HepG2 (cell line): ENCODE measurements at regions not wholly inside any gene's neighbourhood (a gene's known extent, or its start where the extent isn't known, plus 50 kb on each side); places are given as distances from the start of the nearest gene placed in this dataset.

Experiments
- RXRA ChIP-seq: sonication (generic); formaldehyde crosslinking; IDR thresholded peaks from 2 replicates; pipeline ENCODE4 v1.5.1; 2020; ENCODE audit warnings: missing genetic modification reagents
- TF ChIP-seq, protein P1 (sequence below): sonication (generic); formaldehyde crosslinking; IDR thresholded peaks from 2 replicates; pipeline ENCODE4 v1.5.0; 2020; ENCODE audit warnings: mild to moderate bottlenecking, missing genetic modification reagents, moderate library complexity
- TF ChIP-seq, protein P2 (sequence below): sonication (generic); formaldehyde crosslinking; conservative IDR thresholded peaks from 2 replicates; pipeline ENCODE4 v1.8.0; 2022; ENCODE audit warnings: low read depth, missing genetic modification reagents

- TF ChIP-seq, protein P1, sequence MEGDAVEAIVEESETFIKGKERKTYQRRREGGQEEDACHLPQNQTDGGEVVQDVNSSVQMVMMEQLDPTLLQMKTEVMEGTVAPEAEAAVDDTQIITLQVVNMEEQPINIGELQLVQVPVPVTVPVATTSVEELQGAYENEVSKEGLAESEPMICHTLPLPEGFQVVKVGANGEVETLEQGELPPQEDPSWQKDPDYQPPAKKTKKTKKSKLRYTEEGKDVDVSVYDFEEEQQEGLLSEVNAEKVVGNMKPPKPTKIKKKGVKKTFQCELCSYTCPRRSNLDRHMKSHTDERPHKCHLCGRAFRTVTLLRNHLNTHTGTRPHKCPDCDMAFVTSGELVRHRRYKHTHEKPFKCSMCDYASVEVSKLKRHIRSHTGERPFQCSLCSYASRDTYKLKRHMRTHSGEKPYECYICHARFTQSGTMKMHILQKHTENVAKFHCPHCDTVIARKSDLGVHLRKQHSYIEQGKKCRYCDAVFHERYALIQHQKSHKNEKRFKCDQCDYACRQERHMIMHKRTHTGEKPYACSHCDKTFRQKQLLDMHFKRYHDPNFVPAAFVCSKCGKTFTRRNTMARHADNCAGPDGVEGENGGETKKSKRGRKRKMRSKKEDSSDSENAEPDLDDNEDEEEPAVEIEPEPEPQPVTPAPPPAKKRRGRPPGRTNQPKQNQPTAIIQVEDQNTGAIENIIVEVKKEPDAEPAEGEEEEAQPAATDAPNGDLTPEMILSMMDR (CRISPR knock-in tag) = no peak
- no peak for TF ChIP-seq RXRA
- TF ChIP-seq, protein P2, sequence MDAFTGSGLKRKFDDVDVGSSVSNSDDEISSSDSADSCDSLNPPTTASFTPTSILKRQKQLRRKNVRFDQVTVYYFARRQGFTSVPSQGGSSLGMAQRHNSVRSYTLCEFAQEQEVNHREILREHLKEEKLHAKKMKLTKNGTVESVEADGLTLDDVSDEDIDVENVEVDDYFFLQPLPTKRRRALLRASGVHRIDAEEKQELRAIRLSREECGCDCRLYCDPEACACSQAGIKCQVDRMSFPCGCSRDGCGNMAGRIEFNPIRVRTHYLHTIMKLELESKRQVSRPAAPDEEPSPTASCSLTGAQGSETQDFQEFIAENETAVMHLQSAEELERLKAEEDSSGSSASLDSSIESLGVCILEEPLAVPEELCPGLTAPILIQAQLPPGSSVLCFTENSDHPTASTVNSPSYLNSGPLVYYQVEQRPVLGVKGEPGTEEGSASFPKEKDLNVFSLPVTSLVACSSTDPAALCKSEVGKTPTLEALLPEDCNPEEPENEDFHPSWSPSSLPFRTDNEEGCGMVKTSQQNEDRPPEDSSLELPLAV (CRISPR knock-in tag) = no peak
Observed at GRCh38 chr22:27312565-27312964, 489.0 kb downstream of the MN1 start.
